CD4-positive, alpha-beta T cell (primary cell): ENCODE measurements at regions not wholly inside any gene's neighbourhood (a gene's known extent, or its start where the extent isn't known, plus 50 kb on each side); places are given as distances from the start of the nearest gene placed in this dataset.
A peak's percentile ranks its signal among the peaks of the same experiment; 100 is the strongest.

Experiments used
- ATAC-seq: fragments of 200-7000 bp; cut with Tn5 transposase; one replicate; pipeline ENCODE4 v1.10.0; 2022; ENCODE audit warnings: mild to moderate bottlenecking; ENCODE audit not compliant: poor library complexity
- CTCF ChIA-PET: fragments of 350-600 bp; sonication (Branson Sonifier 250); formaldehyde crosslinking; loops from one replicate; lab custom pipeline; 2021; ENCODE audit warnings: antibody characterized with exemption, inconsistent platforms; lab: Charles Lee
- POLR2A ChIA-PET: fragments of 350-600 bp; sonication (Branson Sonifier 250); formaldehyde crosslinking; loops from one replicate; lab custom pipeline; 2021; ENCODE audit warnings: antibody characterized with exemption, inconsistent platforms; lab: Charles Lee
- DNase-seq, 14 experiments: peaks; one replicate each; pipeline ENCODE4 v3.0.0-alpha.2; 2013 to 2020; ENCODE audit warnings: mixed read lengths in 2 of 14
- H3K27ac ChIP-seq, 2 donors: one replicate each; pipeline versions ENCODE4 v1.5.1 to v1.7.0; 2013; ENCODE audit warnings: low read length in 2 of 2, low read depth in 1 of 2, mild to moderate bottlenecking in 1 of 2
- H3K27me3 ChIP-seq, 2 experiments: 1 replicate in 1 of 2; 2 replicates in 1 of 2; pipeline versions ENCODE4 v1.6.1 to v1.7.0; 2013; ENCODE audit warnings: low read length in 2 of 2, control low read depth in 1 of 2, mild to moderate bottlenecking in 1 of 2, moderate library complexity in 1 of 2; ENCODE audit not compliant: insufficient read depth in 2 of 2, control insufficient read depth in 1 of 2
- H3K36me3 ChIP-seq: one replicate; pipeline ENCODE4 v1.6.1; 2013; ENCODE audit warnings: low read length, control low read depth; ENCODE audit not compliant: insufficient read depth
- H3K4me1 ChIP-seq: one replicate; pipeline ENCODE4 v1.6.1; 2013; ENCODE audit warnings: low read length, control low read depth; ENCODE audit not compliant: insufficient read depth
- H3K4me3 ChIP-seq: one replicate; pipeline ENCODE4 v1.5.1; 2013; ENCODE audit warnings: mild to moderate bottlenecking, low read length, moderate library complexity
- H3K9me3 ChIP-seq, 2 experiments: 1 replicate in 1 of 2; 2 replicates in 1 of 2; pipeline versions ENCODE4 v1.6.1 to v1.7.0; 2013; ENCODE audit warnings: low read length in 2 of 2, mild to moderate bottlenecking in 2 of 2, control low read depth in 1 of 2, moderate library complexity in 1 of 2; ENCODE audit not compliant: control insufficient read depth in 1 of 2, insufficient read depth in 1 of 2
- H3K27ac Mint-ChIP-seq: one replicate; pipeline ENCODE4 v1.8.0; 2020; ENCODE audit warnings: mixed read lengths
- H3K27me3 Mint-ChIP-seq: one replicate; pipeline ENCODE4 v1.8.0; 2021; ENCODE audit warnings: mixed read lengths
- H3K36me3 Mint-ChIP-seq: one replicate; pipeline ENCODE4 v1.8.0; 2021; ENCODE audit warnings: low read depth, mixed read lengths
- H3K4me1 Mint-ChIP-seq: one replicate; pipeline ENCODE4 v1.8.0; 2021; ENCODE audit warnings: low read depth, mixed read lengths
- H3K4me3 Mint-ChIP-seq: one replicate; pipeline ENCODE4 v1.8.0; 2020; ENCODE audit warnings: mild to moderate bottlenecking, mixed read lengths
- H3K9me3 Mint-ChIP-seq: one replicate; pipeline ENCODE4 v1.8.0; 2020; ENCODE audit warnings: mixed read lengths
- intact Hi-C, 2 experiments: fragments of 100-400 bp; cut with DNase I in 1 of 2; cut with micrococcal nuclease in 1 of 2; formaldehyde crosslinking; loops; one replicate each; pipeline versions ENCODE4 v1.15.1 to v1.9.0; 2023 to 2025; cut with DNase I, micrococcal nuclease
- TF ChIP-seq, protein P1 (sequence below): fragments of 200-600 bp; IDR thresholded peaks from one replicate; pipeline ENCODE4 v1.8.0; 2022; ENCODE audit warnings: antibody characterized with exemption, mild to moderate bottlenecking

DNA sequence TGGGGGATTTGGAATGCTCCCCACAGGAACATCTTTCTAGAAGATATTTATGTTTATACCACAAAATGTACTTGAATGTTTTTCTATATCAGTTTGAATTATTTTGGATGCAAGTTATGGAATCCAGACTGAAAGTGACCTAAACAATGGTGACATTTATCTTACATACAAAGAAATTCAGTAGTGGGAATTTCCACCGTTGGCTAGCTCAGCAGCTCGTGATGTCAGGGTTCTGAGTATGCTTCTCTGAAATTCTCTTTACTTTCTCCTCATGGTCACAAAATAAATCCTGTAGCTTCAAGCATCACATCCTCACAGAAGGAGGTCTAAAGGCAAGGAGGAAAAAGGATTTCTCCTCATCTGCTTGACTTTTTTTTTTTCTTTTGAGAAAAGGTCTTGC, 105.3 kb downstream of the AKAIN1 start:
- Mint-ChIP-seq H3K27me3 (no peaks in the 10 kb centered on the region), H3K4me3 (no peak overlapping the region), H3K27ac (no peak overlapping the region), H3K9me3 (peaks cover 2% of the 10 kb centered on the region), H3K36me3 (no peaks in the 10 kb centered on the region), H3K4me1 (no peaks in the 10 kb centered on the region)
- no peaks in the 10 kb centered on the region for H3K36me3 ChIP-seq
- H3K4me3 ChIP-seq: no peak overlapping the region
- TF ChIP-seq, protein P1, sequence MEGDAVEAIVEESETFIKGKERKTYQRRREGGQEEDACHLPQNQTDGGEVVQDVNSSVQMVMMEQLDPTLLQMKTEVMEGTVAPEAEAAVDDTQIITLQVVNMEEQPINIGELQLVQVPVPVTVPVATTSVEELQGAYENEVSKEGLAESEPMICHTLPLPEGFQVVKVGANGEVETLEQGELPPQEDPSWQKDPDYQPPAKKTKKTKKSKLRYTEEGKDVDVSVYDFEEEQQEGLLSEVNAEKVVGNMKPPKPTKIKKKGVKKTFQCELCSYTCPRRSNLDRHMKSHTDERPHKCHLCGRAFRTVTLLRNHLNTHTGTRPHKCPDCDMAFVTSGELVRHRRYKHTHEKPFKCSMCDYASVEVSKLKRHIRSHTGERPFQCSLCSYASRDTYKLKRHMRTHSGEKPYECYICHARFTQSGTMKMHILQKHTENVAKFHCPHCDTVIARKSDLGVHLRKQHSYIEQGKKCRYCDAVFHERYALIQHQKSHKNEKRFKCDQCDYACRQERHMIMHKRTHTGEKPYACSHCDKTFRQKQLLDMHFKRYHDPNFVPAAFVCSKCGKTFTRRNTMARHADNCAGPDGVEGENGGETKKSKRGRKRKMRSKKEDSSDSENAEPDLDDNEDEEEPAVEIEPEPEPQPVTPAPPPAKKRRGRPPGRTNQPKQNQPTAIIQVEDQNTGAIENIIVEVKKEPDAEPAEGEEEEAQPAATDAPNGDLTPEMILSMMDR: no peak
- H3K27ac ChIP-seq: no peak overlapping the region
- intact Hi-C loops: no loop called here
- H3K9me3 ChIP-seq: no peaks in the 10 kb centered on the region
- DNase-seq: no peak
- ChIA-PET CTCF (no interaction called here), POLR2A (no interaction called here)
- no peaks in the 10 kb centered on the region for H3K4me1 ChIP-seq
- no peaks in the 10 kb centered on the region for H3K27me3 ChIP-seq
- ATAC-seq: no peak

DNA sequence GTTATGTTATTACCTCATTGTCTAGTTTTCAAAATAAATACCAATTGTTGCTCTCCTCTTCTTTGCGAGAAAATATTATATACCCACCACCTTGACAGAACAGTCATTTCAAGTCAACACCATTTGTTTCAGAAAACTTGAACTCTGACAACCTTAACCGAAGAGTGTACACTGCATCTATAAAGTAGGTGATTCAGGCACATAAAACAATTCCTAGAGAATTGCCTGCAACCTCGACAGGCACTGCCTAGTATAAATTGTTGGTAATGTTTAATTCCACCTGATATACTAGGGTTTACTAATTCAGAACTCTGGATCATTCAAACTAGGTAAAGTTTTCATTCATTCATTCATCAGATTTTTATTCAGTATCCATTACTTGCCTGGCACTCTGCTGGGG, 121.8 kb downstream of the AKAIN1 start:
- ChIA-PET CTCF (no interaction called here), POLR2A (no interaction called here)
- no peak overlapping the region for H3K4me3 Mint-ChIP-seq
- DNase-seq: no peak
- no peaks in the 10 kb centered on the region for H3K36me3 Mint-ChIP-seq
- TF ChIP-seq, protein P1: no peak
- no peaks in the 10 kb centered on the region for H3K9me3 Mint-ChIP-seq
- H3K4me1 Mint-ChIP-seq: no peaks in the 10 kb centered on the region
- Histone ChIP-seq H3K4me1 (no peaks in the 10 kb centered on the region), H3K27ac (no peak overlapping the region), H3K9me3 (no peaks in the 10 kb centered on the region), H3K27me3 (no peaks in the 10 kb centered on the region), H3K36me3 (no peaks in the 10 kb centered on the region), H3K4me3 (no peak overlapping the region)
- H3K27me3 Mint-ChIP-seq: peaks cover 12% of the 10 kb centered on the region
- intact Hi-C loops: loop anchor here (10.0 kb wide), 3 partner anchors 220 to 1810 kb away; partner anchors contain the start of gene ZBTB14 (in 1 of the 2)
- no peak overlapping the region for H3K27ac Mint-ChIP-seq
- ATAC-seq: no peak

GRCh38 chr18:5073026-5073944, 123.8 kb downstream of the AKAIN1 start:
- Mint-ChIP-seq H3K4me3 (no peak overlapping the region), H3K27me3 (peaks cover 4% of the 10 kb centered on the region), H3K36me3 (no peaks in the 10 kb centered on the region), H3K9me3 (no peaks in the 10 kb centered on the region), H3K4me1 (no peaks in the 10 kb centered on the region), H3K27ac (no peak overlapping the region)
- ChIA-PET CTCF (no interaction called here), POLR2A (interaction anchor here (0.8 to 1.0 kb wide), 2 partner anchors 17 to 223 kb away, joined by 3 to 5 read pairs; no protein-coding TSS in a partner anchor)
- Histone ChIP-seq H3K36me3 (no peaks in the 10 kb centered on the region), H3K27me3 (no peaks in the 10 kb centered on the region), H3K4me3 (no peak overlapping the region), H3K27ac (no peak overlapping the region), H3K4me1 (no peaks in the 10 kb centered on the region), H3K9me3 (no peaks in the 10 kb centered on the region)
- intact Hi-C loops: loop anchor here (1.0 to 10.0 kb wide), 6 partner anchors 222 to 1814 kb away; partner anchors contain the start of gene ZBTB14 (in 1 of the 2)
- DNase-seq: peak in 8 of 14 experiments; percentile 3 to 66 (median 20)
- TF ChIP-seq, protein P1: peak; percentile 80
- peak; percentile 85 for ATAC-seq
